ENCODE measurements at regions not wholly inside any gene's neighbourhood (a gene's known extent, or its start where the extent isn't known, plus 50 kb on each side); places are given as distances from the start of the nearest gene placed in this dataset.

GRCh38 chr12:25054783-25055144, 105.9 kb upstream of the BCAT1 start:
- TF ChIP-seq CTCF (IDR thresholded peaks at IDR 0.05; ENCODE audit: borderline replicate concordance, extremely low read depth, low read length, poor library complexity, severe bottlenecking) (no peak), EZH2 (IDR thresholded peaks at IDR 0.05; ENCODE audit: borderline replicate concordance, low read depth, low read length, severe bottlenecking) (no peak)
